HG02798 (cell line): ENCODE measurements at regions not wholly inside any gene's neighbourhood (a gene's known extent, or its start where the extent isn't known, plus 50 kb on each side); places are given as distances from the start of the nearest gene placed in this dataset.
"Not testable (repeated sequence)": the region's sequence is repeated elsewhere in the genome, so short reads cannot be mapped to it uniquely, and the experiment has no call there.

ENCODE experiments used
- ATAC-seq: cut with Tn5 transposase; IDR thresholded peaks from one replicate; pipeline ENCODE4 v1.9.1; 2021; ENCODE audit warnings: mild to moderate bottlenecking; ENCODE audit not compliant: unreplicated experiment, poor library complexity

DNA sequence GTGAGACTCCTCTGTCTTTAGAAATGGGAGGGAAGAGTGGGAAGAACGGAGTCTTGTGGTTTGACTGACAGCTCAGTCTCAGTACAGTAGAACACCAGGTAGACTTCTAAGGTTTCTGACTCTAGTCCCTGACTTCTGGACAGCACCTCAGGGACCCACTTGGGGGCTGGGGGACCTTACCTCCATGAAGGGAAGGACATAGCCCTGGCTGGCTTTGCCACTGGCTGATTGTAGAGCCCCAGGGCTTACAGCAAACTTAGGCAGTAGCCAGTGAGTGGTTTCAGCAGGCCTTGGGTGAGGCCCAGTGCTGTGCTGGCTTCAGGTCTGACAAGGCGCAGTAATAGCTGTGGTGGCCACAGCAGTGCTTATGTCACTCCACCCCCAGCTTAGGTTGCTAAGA, 290.0 kb upstream of the PRR16 start:
- ATAC-seq, result no peak

GRCh38 chr5:120181238-120181637, 282.9 kb upstream of the PRR16 start:
- ATAC-seq, result not testable (repeated sequence)

DNA sequence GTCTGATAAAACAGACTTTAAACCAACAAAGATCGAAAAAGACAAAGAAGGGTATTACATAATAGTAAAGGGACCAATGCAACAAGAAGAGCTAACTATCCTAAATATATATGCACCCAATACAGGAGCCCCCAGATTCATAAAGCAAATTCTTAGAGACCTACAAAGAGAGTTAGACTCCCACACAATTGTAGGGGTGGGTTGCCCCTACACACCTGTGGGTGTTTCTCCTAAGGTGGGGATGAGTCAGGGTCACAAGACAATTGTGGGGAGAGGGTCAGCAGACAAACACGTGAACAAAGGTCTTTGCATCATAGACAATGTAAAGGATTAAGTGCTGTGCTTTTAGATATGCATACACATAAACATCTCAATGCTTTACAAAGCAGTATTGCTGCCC, 269.4 kb upstream of the PRR16 start:
- ATAC-seq, result not testable (repeated sequence)

GRCh38 chr5:120199559-120199958, 264.5 kb upstream of the PRR16 start:
- no peak for ATAC-seq

DNA sequence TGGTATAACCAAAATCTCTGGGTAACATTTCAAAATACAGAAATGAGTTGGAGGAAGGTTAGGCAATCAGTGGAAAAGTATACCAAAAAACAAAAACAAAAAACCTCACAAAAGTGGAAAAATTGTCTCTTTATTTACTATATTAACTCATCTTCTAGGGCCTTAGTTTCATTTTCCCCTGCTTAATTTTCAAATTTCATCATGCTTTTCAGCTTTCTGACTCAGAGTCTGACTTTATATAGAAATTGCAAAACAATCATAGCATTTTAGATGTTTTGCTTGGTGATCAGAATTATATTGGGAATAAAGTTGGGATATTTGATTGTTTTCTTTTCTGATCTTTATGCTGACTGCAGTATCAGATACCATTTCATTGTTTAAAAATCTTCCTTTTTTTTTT, 257.0 kb upstream of the PRR16 start:
- ATAC-seq, result no peak

DNA sequence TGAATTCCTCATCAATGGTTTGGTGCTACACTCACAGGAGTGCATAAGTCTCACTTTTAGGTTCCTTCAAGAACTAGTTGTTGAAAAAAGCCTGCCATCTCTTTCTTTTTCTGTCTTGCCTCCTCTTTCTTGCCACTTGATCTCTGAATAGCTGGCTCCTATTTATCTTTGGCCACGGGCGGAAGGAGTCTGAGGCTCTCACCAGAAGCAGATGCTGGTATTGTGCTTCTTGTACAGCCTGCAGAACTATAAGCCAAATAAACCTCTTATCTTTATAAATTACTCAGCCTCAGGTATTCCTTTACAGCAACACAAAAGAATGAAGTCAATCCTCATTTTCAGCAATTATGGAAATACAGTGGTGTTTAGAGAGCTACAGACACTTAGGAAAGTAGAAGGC, 247.1 kb upstream of the PRR16 start:
- ATAC-seq, result no peak

DNA sequence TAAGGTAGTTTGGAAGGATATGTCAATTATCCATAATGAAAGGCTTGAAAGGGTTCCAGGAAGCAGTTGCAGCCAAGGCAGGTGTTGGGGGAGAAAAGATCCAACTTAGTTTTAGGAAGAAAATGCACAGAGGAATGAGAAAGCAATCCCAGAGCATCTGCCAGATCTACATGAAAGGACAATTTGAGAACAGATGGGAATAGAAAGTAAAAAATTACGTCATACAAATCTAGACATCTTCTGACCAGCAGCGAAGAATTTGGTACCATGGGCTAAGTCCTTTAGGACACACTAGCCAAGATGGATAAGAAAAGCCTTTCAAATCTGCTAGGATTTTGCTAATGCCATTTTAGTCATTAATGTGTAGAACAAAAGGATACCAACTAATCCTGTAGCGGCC, 244.1 kb upstream of the PRR16 start:
- no peak for ATAC-seq

GRCh38 chr5:120225524-120225923, 238.6 kb upstream of the PRR16 start:
- ATAC-seq, result no peak

DNA sequence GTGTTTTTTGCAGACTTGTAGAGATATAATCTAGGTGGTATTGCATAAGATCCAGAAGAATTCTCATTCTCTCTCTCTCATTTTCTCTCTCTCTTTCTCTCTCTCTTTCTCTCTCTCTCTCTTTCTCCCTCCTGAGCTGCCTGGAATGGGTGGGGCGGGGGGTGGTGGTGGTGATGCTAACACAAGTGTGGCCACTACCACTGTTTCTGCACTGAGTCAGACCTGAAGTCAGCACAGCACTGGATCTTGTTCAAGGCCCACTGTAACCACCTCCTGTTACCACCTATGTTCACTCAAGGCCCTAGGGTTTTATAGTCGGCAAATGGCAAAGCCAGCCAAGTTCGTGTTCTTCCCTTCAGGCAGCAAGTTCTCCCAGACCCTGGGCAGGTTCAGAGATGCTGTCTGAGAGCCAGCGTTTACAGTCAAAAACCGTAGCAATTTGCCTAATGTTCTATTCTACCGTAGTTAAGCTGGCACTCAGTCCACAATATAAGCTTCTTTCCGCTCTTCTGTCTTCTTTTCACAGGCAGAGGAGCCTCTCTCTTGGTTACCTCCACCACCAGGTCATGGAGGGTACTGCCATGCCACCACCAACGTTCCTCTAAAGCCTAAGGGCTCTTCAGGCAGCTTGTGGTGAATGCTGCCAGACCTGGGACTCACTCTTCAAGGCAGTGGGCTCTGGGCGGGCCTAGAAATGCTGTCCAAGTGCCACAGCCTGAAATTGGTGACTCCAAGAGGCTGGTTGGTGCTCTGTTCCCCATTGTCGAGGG, 235.7 kb upstream of the PRR16 start:
- peak; percentile 49 for ATAC-seq

DNA sequence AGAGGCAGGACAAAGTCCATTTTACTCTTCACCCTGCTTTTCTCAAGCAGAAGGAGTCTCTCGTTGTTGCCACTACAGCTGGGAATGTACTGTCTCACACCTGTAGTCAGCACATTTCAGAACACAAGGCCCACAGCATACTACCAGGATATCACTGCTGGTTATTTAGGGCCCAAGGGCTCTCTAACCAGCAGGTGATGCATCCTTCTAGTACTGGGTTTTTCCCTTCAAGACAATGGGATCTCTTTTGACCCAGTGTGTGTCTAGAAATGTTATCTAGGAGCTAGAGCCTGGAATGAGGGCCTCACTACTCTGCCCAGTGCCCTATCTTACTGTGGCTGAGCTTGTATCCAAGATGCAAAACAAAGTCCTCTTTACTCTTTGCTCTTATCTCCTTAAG, 235.1 kb upstream of the PRR16 start:
- peak; percentile 16 for ATAC-seq

DNA sequence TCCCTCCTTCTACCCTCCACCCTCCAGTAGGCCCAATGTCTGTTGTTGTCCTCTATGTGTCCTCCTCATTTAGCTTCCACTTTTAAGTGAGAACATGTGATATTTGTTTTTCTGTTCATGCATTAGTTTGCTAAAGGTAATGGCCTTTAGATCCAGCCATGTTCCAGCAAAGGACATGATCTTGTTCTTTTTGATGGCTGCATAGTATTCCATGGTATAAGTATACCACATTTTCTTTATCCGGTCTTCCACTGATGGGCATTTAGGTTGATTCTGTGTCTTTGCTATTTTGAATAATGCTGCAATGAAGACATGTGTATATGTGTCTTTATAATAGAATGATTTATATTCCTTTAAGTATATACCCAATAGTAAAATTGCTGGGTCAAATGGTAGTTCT, 232.5 kb upstream of the PRR16 start:
- ATAC-seq, result no peak

DNA sequence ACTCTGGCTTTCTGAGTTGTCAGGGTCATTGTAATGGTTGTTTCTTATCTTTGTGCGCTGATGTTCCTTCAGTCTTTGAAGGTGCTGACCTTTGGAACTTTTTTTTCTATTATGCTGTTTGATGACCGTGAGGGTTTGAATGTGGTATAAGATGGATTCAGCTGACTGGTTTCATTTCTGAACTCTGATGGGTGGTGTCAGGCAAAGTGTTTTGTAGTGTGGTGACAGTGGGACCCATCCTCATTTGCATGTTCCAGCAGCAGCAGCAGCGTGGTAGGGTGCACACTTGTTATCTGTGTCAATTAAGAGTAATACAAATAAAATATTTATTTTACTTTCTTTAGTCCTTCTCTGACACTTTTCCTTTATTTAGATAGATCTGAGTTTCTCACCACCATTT, 227.7 kb upstream of the PRR16 start:
- peak; percentile 56 for ATAC-seq

GRCh38 chr5:120239086-120239485, 225.0 kb upstream of the PRR16 start:
- ATAC-seq, result no peak

DNA sequence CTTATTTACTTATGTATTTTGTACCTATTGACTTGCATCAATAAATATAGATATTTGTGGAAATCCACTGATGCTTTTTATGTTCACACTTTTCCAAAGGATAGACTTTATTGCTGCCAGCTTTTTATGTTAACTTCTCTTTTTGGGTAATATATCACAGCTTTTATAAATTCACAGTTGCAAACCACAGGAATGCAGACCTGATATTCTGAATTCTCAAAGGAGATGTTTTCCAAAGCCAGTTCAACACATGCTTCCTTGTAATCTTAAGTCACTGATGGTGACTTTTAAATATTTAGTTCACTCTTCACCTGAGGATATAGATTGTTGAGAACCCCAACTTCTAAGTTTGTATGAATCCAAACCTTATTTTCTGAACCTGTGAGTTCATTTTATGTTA, 223.4 kb upstream of the PRR16 start:
- no peak for ATAC-seq

- no peak for ATAC-seq
Observed at GRCh38 chr5:120241400-120241799, 222.7 kb upstream of the PRR16 start.

DNA sequence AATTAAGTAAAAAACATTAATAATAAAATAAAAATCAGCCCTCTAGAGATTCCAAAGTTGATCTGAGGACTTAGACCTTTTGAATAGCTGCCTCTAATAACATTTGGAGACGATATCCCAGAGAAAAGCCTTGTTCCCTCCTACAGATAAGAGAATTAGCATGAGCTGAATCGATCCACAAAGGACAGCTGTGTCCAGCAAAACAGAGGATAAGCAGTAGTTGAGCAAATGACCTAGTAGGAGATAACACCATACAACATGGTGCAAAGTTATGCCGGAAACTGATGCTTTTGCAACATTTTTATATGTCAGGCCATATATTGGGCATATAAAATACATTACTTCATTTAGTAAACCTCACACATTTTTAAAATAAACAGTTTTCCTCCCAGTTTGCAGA, 212.2 kb upstream of the PRR16 start:
- ATAC-seq, result no peak

GRCh38 chr5:120252839-120253238, 211.3 kb upstream of the PRR16 start:
- ATAC-seq, result no peak

- ATAC-seq, result no peak
Observed at GRCh38 chr5:120254385-120254784, 209.7 kb upstream of the PRR16 start.

DNA sequence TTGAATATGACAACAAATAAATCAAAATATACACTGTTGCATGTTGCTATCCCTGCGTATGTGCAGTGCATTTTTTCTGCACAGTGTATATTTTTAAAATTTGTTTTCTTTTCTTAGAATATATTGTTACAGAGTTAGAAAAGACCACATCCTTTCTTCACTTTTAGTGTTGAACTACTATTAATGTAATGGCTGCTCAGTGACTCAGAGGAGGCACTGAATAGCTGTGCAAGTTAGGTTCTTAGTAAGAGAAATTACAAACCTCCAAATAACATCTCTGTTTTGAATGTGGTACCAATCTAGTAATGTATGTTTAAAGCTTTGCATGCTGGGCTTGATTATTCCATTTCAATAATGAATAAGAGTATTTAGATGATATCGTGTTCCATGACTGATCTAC, 208.9 kb upstream of the PRR16 start:
- ATAC-seq, result no peak

GRCh38 chr5:120256376-120256775, 207.7 kb upstream of the PRR16 start:
- no peak for ATAC-seq

DNA sequence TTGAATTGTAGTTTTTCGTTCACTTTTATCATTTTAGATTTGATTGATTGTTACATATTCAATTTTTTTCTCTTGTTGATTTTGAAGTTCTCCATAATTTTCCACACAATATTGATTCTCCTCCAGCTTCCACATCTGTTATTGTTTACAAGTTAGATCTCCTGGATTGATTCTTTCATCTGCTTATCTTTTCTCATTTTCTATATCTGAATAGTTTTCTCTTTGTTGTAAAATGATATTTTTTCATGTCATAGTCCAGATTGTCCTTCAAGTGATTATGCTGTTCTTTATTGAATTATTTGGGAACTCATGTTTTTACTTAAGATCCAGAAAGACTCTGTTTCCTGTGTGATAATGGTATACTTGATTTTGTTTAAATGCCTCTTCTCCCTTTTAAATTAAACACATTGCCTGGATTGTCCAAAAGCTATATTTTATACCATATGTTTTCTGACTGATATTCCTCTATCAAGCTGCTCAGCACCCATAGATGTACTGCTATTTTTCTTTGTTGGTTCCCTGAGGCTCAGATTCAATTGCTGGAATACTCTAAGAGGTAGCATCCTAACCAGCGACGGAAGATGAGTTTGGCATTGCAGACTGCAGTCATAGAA, 206.6 kb upstream of the PRR16 start:
- ATAC-seq, result no peak

DNA sequence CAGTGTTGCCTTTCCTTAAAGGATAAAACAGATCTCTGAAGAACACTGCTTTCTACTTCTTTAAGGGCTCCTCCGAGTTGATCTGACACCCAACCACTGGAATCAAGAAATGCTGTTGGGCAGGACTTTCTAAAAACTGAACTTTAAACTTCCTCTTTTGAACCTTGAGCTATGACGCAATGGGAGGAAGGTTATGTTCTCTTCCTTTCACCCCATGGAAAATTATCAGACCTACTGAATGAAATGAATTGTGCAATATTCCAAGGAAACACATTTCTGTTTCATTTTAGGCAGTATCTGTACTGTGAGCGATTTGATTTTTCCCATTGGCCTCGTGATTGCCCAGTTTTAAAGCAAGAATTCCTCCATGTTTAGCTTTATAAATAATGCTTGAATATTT, 206.0 kb upstream of the PRR16 start:
- ATAC-seq, result no peak
